SK-N-SH (cell line): ENCODE measurements at regions not wholly inside any gene's neighbourhood (a gene's known extent, or its start where the extent isn't known, plus 50 kb on each side); places are given as distances from the start of the nearest gene placed in this dataset.
A peak's percentile ranks its signal among the peaks of the same experiment; 100 is the strongest.

Experiments used
- CTCF ChIA-PET: fragments of 300-600, 350-600 bp; formaldehyde crosslinking; extraction: SDS; loops from one replicate; lab custom pipeline; 2021; lab: Yijun Ruan, JAX
- POLR2A ChIA-PET: fragments of 350-600 bp; sonication (Branson Sonifier 250); formaldehyde crosslinking; extraction: SDS; loops from one replicate; lab custom pipeline; 2020; ENCODE audit warnings: antibody characterized with exemption, inconsistent platforms; lab: Yijun Ruan, JAX
- DNase-seq: peaks from one replicate; pipeline ENCODE4 v3.0.0; 2012
- H2AFZ ChIP-seq: fragments of 200-600 bp; sonication (generic); 2 replicates; pipeline ENCODE4 v1.8.1; 2016; ENCODE audit warnings: antibody characterized with exemption, mild to moderate bottlenecking, low read depth
- H3F3A ChIP-seq: fragments of 200-600 bp; sonication (generic); replicated peaks from 2 replicates; pipeline ENCODE3; 2016; ENCODE audit warnings: antibody characterized with exemption, mild to moderate bottlenecking; ENCODE audit not compliant: insufficient read depth
- H3K27ac ChIP-seq, 2 experiments: fragments of 200-500 bp in 1 of 2; fragments of 200-600 bp in 1 of 2; sonication (Bioruptor generic) in 1 of 2; sonication (generic), shearing (Covaris generic) in 1 of 2; 2 replicates each; pipeline versions ENCODE4 v1.5.1 to v1.6.1; 2014 to 2016; ENCODE audit warnings: low read depth in 2 of 2, inconsistent platforms in 1 of 2, low read length in 1 of 2, mild to moderate bottlenecking in 1 of 2, mixed read lengths in 1 of 2
- H3K27me3 ChIP-seq: fragments of 200-600 bp; sonication (generic), shearing (Covaris generic); 2 replicates; pipeline ENCODE4 v1.6.1; 2016; ENCODE audit warnings: mixed run types; ENCODE audit not compliant: insufficient read depth
- H3K36me3 ChIP-seq, 2 experiments: fragments of 200-500 bp in 1 of 2; fragments of 200-600 bp in 1 of 2; sonication (Bioruptor generic) in 1 of 2; sonication (generic) in 1 of 2; replicated peaks in 1 of 2; 2 replicates each; pipeline versions ENCODE3 to v1.5.1; 2014 to 2016; ENCODE audit warnings: low read length in 1 of 2, mild to moderate bottlenecking in 1 of 2; ENCODE audit not compliant: insufficient read depth in 2 of 2, control insufficient read depth in 1 of 2
- H3K4me1 ChIP-seq, 2 experiments: fragments of 200-500 bp in 1 of 2; fragments of 200-600 bp in 1 of 2; sonication (Bioruptor generic) in 1 of 2; sonication (generic), shearing (Covaris generic) in 1 of 2; 2 replicates each; pipeline versions ENCODE4 v1.5.1 to v1.6.1; 2014 to 2016; ENCODE audit warnings: low read depth in 1 of 2, low read length in 1 of 2, mixed run types in 1 of 2; ENCODE audit not compliant: insufficient read depth in 2 of 2, control insufficient read depth in 1 of 2
- H3K4me2 ChIP-seq: fragments of 200-600 bp; sonication (generic), shearing (Covaris generic); 2 replicates; pipeline ENCODE4 v1.6.1; 2017; ENCODE audit warnings: mixed run types
- H3K4me3 ChIP-seq, 2 experiments: fragments of 200-500 bp in 1 of 2; fragments of 200-600 bp in 1 of 2; sonication (Bioruptor generic) in 1 of 2; sonication (generic), shearing (Covaris generic) in 1 of 2; 2 replicates each; pipeline versions ENCODE4 v1.5.1 to v1.8.1; 2014 to 2016; ENCODE audit warnings: low read depth in 2 of 2, inconsistent platforms in 1 of 2, low read length in 1 of 2, mild to moderate bottlenecking in 1 of 2, mixed read lengths in 1 of 2, moderate library complexity in 1 of 2
- H3K79me2 ChIP-seq: fragments of 200-600 bp; sonication (generic); 2 replicates; pipeline ENCODE4 v1.8.1; 2017; ENCODE audit warnings: mild to moderate bottlenecking; ENCODE audit not compliant: insufficient read depth
- H3K9ac ChIP-seq: fragments of 200-600 bp; sonication (generic); 2 replicates; pipeline ENCODE4 v1.6.1; 2017; ENCODE audit warnings: mixed run types
- H3K9me2 ChIP-seq: fragments of 200-600 bp; sonication (generic); 2 replicates; pipeline ENCODE4 v1.6.1; 2017; ENCODE audit warnings: mixed run types
- H3K9me3 ChIP-seq: fragments of 200-600 bp; sonication (generic); 2 replicates; pipeline ENCODE4 v1.6.1; 2017; ENCODE audit warnings: mixed run types, mild to moderate bottlenecking, moderate library complexity
- H4K20me1 ChIP-seq: fragments of 200-600 bp; sonication (generic); 2 replicates; pipeline ENCODE4 v1.6.1; 2017; ENCODE audit warnings: mild to moderate bottlenecking, mixed run types; ENCODE audit not compliant: insufficient read depth
- ELF1 ChIP-seq: IDR thresholded peaks from 2 replicates; pipeline ENCODE4 v1.4.0; 2012
- EP300 ChIP-seq, 2 experiments: IDR thresholded peaks; 2 replicates each; pipeline versions ENCODE4 v1.4.0 to v1.6.1; 2012; ENCODE audit warnings: borderline replicate concordance in 1 of 2, low read depth in 1 of 2, low read length in 1 of 2
- EZH2phosphoT487 ChIP-seq: fragments of 200-600 bp; sonication (generic); IDR thresholded peaks from 2 replicates; pipeline ENCODE4 v1.6.1; 2017; ENCODE audit warnings: low read depth, mixed run types, mild to moderate bottlenecking, antibody characterized with exemption, moderate library complexity, borderline replicate concordance
- GATA2 ChIP-seq: sonication (generic); formaldehyde crosslinking; IDR thresholded peaks from 2 replicates; pipeline ENCODE4 v1.5.0; 2020; ENCODE audit warnings: mild to moderate bottlenecking, missing genetic modification reagents
- JUND ChIP-seq: IDR thresholded peaks from 2 replicates; pipeline ENCODE4 v1.4.0; 2012
- MAX ChIP-seq: IDR thresholded peaks from 2 replicates; pipeline ENCODE4 v1.4.0; 2012; ENCODE audit warnings: low read depth
- RAD21 ChIP-seq: IDR thresholded peaks from 2 replicates; pipeline ENCODE4 v1.6.1; 2012; ENCODE audit warnings: mild to moderate bottlenecking, low read length
- RCOR1 ChIP-seq: fragments of 150-350 bp; IDR thresholded peaks from 2 replicates; pipeline ENCODE4 v1.6.1; 2017; ENCODE audit warnings: antibody characterized with exemption, low read length
- RFX5 ChIP-seq: IDR thresholded peaks from 2 replicates; pipeline ENCODE4 v1.6.1; 2012; ENCODE audit warnings: mild to moderate bottlenecking, improper control_type of control experiment, low read length
- RXRA ChIP-seq: IDR thresholded peaks from 2 replicates; pipeline ENCODE4 v1.4.0; 2012; ENCODE audit warnings: low read depth, mild to moderate bottlenecking, borderline replicate concordance
- TAF1 ChIP-seq: IDR thresholded peaks from 2 replicates; pipeline ENCODE4 v1.6.1; 2012; ENCODE audit warnings: low read depth, mild to moderate bottlenecking, low read length, moderate library complexity, borderline replicate concordance
- TCF12 ChIP-seq: IDR thresholded peaks from 2 replicates; pipeline ENCODE4 v1.4.0; 2012
- TEAD4 ChIP-seq: IDR thresholded peaks from 2 replicates; pipeline ENCODE4 v1.4.0; 2012; ENCODE audit warnings: mild to moderate bottlenecking, borderline replicate concordance; ENCODE audit not compliant: insufficient read depth
- ZBTB33 ChIP-seq: IDR thresholded peaks from 2 replicates; pipeline ENCODE4 v1.4.0; 2012; ENCODE audit warnings: low read depth, borderline replicate concordance
- WGBS: methylation state at CpG from one replicate; pipeline ENCODE4 v1.1.6; 2017; ENCODE audit warnings: low lambda C conversion rate; 5-methylcytosine and 5-hydroxymethylcytosine counted together
- TF ChIP-seq, protein P1 (sequence below): IDR thresholded peaks from 2 replicates; pipeline ENCODE4; 2012
- TF ChIP-seq, protein P2 (sequence below): fragments of 150-350 bp; IDR thresholded peaks from 2 replicates; pipeline ENCODE4 v1.6.1; 2016; ENCODE audit warnings: mild to moderate bottlenecking, low read depth, low read length
- TF ChIP-seq, protein P3 (sequence below): IDR thresholded peaks from 2 replicates; pipeline ENCODE4 v1.4.0; 2012; ENCODE audit warnings: low read depth, borderline replicate concordance

DNA sequence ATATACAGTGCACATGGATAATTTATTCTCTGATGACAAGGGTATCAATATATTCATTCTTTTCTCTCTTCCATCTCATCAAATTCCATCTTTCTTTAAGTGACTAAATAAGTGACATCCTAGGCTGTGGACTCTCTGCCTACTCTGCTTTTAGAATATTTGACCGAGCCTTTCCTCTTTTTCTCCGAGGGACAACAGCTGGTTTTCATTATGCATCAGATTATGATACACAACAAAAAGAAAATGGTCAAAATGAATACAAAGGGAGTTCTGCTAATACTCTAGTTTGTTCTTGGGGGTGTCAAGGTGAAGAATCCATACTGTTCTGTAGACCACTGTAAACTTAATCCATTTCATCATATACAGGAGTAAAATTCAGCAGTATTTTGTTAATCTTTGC, 942.6 kb downstream of the KCNJ2 start:
- Histone ChIP-seq H3K9me3 (no peaks in the 10 kb centered on the region), H3F3A (no peaks in the 10 kb centered on the region), H3K4me2 (no peak overlapping the region), H3K4me1 (peaks cover 0 to 5% of the 10 kb centered on the region in 2 experiments; a peak in 1 of 4 replicates), H3K4me3 (no peak overlapping the region), H3K79me2 (no peaks in the 10 kb centered on the region), H4K20me1 (no peaks in the 10 kb centered on the region), H2AFZ (no peak overlapping the region), H3K9ac (no peak overlapping the region), H3K9me2 (no peaks in the 10 kb centered on the region), H3K27ac (no peak overlapping the region), H3K27me3 (no peaks in the 10 kb centered on the region), H3K36me3 (no peaks in the 10 kb centered on the region)
- ChIA-PET POLR2A (no interaction called here), CTCF (interaction anchor here (0.6 to 1.5 kb wide), 3 partner anchors 25 to 361 kb away, joined by 3 to 5 read pairs (median 4); no protein-coding TSS in a partner anchor)
- peak; percentile 30 for DNase-seq
- WGBS, result 39% methylated on average over 2 of the region's 2 CpGs
- TF ChIP-seq MAX (no peak), RXRA (no peak), TEAD4 (no peak), RFX5 (no peak), RCOR1 (no peak), RAD21 (no peak), JUND (no peak), TAF1 (no peak), EZH2phosphoT487 (no peak), ZBTB33 (no peak), TCF12 (peak; percentile 71), EP300 (IDR thresholded peaks at IDR 0.05; ENCODE audit: borderline replicate concordance in 1 of 2, low read depth in 1 of 2, low read length in 1 of 2) (no peak), ELF1 (no peak), GATA2 (peak; percentile 29; the same call in 1 of the 2 replicates)
- TF ChIP-seq, protein P1, sequence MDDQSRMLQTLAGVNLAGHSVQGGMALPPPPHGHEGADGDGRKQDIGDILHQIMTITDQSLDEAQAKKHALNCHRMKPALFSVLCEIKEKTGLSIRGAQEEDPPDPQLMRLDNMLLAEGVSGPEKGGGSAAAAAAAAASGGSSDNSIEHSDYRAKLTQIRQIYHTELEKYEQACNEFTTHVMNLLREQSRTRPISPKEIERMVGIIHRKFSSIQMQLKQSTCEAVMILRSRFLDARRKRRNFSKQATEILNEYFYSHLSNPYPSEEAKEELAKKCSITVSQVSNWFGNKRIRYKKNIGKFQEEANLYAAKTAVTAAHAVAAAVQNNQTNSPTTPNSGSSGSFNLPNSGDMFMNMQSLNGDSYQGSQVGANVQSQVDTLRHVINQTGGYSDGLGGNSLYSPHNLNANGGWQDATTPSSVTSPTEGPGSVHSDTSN, result no peak
- TF ChIP-seq, protein P2, sequence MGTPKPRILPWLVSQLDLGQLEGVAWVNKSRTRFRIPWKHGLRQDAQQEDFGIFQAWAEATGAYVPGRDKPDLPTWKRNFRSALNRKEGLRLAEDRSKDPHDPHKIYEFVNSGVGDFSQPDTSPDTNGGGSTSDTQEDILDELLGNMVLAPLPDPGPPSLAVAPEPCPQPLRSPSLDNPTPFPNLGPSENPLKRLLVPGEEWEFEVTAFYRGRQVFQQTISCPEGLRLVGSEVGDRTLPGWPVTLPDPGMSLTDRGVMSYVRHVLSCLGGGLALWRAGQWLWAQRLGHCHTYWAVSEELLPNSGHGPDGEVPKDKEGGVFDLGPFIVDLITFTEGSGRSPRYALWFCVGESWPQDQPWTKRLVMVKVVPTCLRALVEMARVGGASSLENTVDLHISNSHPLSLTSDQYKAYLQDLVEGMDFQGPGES, result no peak
- TF ChIP-seq, protein P3, sequence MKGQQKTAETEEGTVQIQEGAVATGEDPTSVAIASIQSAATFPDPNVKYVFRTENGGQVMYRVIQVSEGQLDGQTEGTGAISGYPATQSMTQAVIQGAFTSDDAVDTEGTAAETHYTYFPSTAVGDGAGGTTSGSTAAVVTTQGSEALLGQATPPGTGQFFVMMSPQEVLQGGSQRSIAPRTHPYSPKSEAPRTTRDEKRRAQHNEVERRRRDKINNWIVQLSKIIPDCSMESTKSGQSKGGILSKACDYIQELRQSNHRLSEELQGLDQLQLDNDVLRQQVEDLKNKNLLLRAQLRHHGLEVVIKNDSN, result no peak
